HG03280 (cell line): ENCODE measurements at regions not wholly inside any gene's neighbourhood (a gene's known extent, or its start where the extent isn't known, plus 50 kb on each side); places are given as distances from the start of the nearest gene placed in this dataset.
"Not testable (repeated sequence)": the region's sequence is repeated elsewhere in the genome, so short reads cannot be mapped to it uniquely, and the experiment has no call there.

Experiments used
- ATAC-seq: cut with Tn5 transposase; IDR thresholded peaks from one replicate; pipeline ENCODE4 v1.9.1; 2021; ENCODE audit warnings: mild to moderate bottlenecking, moderate library complexity; ENCODE audit not compliant: unreplicated experiment

GRCh38 chr3:157589211-157589610 is 86.0 kb upstream of the VEPH1 start:
- no peak for ATAC-seq

- ATAC-seq, result no peak
These were observed 85.3 kb upstream of the VEPH1 start for GRCh38 chr3:157588386-157589060.

- ATAC-seq, result no peak
These were observed 83.1 kb upstream of the VEPH1 start for GRCh38 chr3:157586293-157586692.

- ATAC-seq, result no peak
These were observed 82.2 kb upstream of the VEPH1 start for GRCh38 chr3:157585386-157585785.

- no peak for ATAC-seq
These were observed 79.4 kb upstream of the VEPH1 start for GRCh38 chr3:157582637-157582973.

- ATAC-seq, result not testable (repeated sequence)
These were observed 78.9 kb upstream of the VEPH1 start for GRCh38 chr3:157581956-157582636.

- no peak for ATAC-seq
These were observed 78.2 kb upstream of the VEPH1 start for GRCh38 chr3:157581371-157581770.

GRCh38 chr3:157578181-157578580 is 75.0 kb upstream of the VEPH1 start:
- no peak for ATAC-seq

GRCh38 chr3:157574531-157574930 is 71.3 kb upstream of the VEPH1 start:
- ATAC-seq, result no peak

GRCh38 chr3:157573780-157574378 is 70.7 kb upstream of the VEPH1 start:
- ATAC-seq, result no peak

- ATAC-seq, result no peak
These were observed 70.1 kb upstream of the VEPH1 start for GRCh38 chr3:157573281-157573680.

GRCh38 chr3:157572559-157573270 is 69.5 kb upstream of the VEPH1 start:
- peak; percentile 63 for ATAC-seq

GRCh38 chr3:157566596-157566995 is 63.4 kb upstream of the VEPH1 start:
- no peak for ATAC-seq

- no peak for ATAC-seq
These were observed 56.2 kb upstream of the VEPH1 start for GRCh38 chr3:157559401-157559800.
